ENCODE measurements at regions not wholly inside any gene's neighbourhood (a gene's known extent, or its start where the extent isn't known, plus 50 kb on each side); places are given as distances from the start of the nearest gene placed in this dataset.

GRCh38 chr12:16685107-16685506 is 79.1 kb upstream of the LMO3 start:
- DNase-seq (ENCODE audit: low spot score): no peak

- DNase-seq (ENCODE audit: low spot score): no peak
Observed at GRCh38 chr12:16681196-16681595, 75.2 kb upstream of the LMO3 start.

- no peak for DNase-seq (ENCODE audit: low spot score)
Observed at GRCh38 chr12:16675438-16675837, 69.5 kb upstream of the LMO3 start.

GRCh38 chr12:16674885-16675284 is 68.9 kb upstream of the LMO3 start:
- no peak for DNase-seq (ENCODE audit: low spot score)

- DNase-seq (ENCODE audit: low spot score): no peak
Observed at GRCh38 chr12:16670456-16671050, 64.6 kb upstream of the LMO3 start.

- DNase-seq (ENCODE audit: low spot score): no peak
Observed at GRCh38 chr12:16669756-16670155, 63.8 kb upstream of the LMO3 start.

GRCh38 chr12:16668198-16668597 is 62.2 kb upstream of the LMO3 start:
- no peak for DNase-seq (ENCODE audit: low spot score)

GRCh38 chr12:16658699-16659098 is 52.7 kb upstream of the LMO3 start:
- no peak for DNase-seq (ENCODE audit: low spot score)
